Karpas-422 (cell line): ENCODE measurements at regions not wholly inside any gene's neighbourhood (a gene's known extent, or its start where the extent isn't known, plus 50 kb on each side); places are given as distances from the start of the nearest gene placed in this dataset.

ENCODE experiments used
- DNase-seq: peaks from one replicate; pipeline ENCODE4 v3.0.0-alpha.2; 2015
- H2AFZ ChIP-seq: fragments of 200-600 bp; sonication (generic); 2 replicates; pipeline ENCODE4 v1.6.1; 2014; ENCODE audit warnings: antibody characterized with exemption, low read length, mixed read lengths
- H3K27ac ChIP-seq: fragments of 200-600 bp; sonication (generic); 2 replicates; pipeline ENCODE4 v1.5.1; 2014; ENCODE audit warnings: mild to moderate bottlenecking, low read length, moderate library complexity
- H3K27me3 ChIP-seq: fragments of 200-600 bp; sonication (generic); 2 replicates; pipeline ENCODE4 v1.6.1; 2014; ENCODE audit warnings: low read length, mixed read lengths
- H3K36me3 ChIP-seq: fragments of 200-600 bp; sonication (generic); 2 replicates; pipeline ENCODE4 v1.6.1; 2014; ENCODE audit warnings: low read length, mixed read lengths; ENCODE audit not compliant: insufficient read depth
- H3K4me1 ChIP-seq: fragments of 200-600 bp; sonication (generic); 2 replicates; pipeline ENCODE4 v1.6.1; 2014; ENCODE audit warnings: mild to moderate bottlenecking, low read length, mixed read lengths
- H3K4me2 ChIP-seq: fragments of 200-600 bp; sonication (generic); 2 replicates; pipeline ENCODE4 v1.6.1; 2014; ENCODE audit warnings: low read length, low read depth, mild to moderate bottlenecking; ENCODE audit not compliant: poor library complexity, severe bottlenecking
- H3K4me3 ChIP-seq: fragments of 200-600 bp; sonication (generic); 2 replicates; pipeline ENCODE4 v1.5.1; 2014; ENCODE audit warnings: mild to moderate bottlenecking, antibody characterized with exemption, low read length, mixed read lengths
- H3K79me2 ChIP-seq: fragments of 200-600 bp; sonication (generic); 2 replicates; pipeline ENCODE4 v1.6.1; 2014; ENCODE audit warnings: mild to moderate bottlenecking, low read length, mixed read lengths
- H3K9ac ChIP-seq: fragments of 200-600 bp; sonication (generic); 2 replicates; pipeline ENCODE4 v1.6.0; 2014; ENCODE audit warnings: low read length
- H3K9me2 ChIP-seq: fragments of 200-600 bp; sonication (generic), shearing (Covaris generic); replicated peaks from 2 replicates; pipeline ENCODE4 v1.6.0; 2014; ENCODE audit warnings: mild to moderate bottlenecking, low read length, moderate library complexity; ENCODE audit not compliant: insufficient read depth
- H3K9me3 ChIP-seq: fragments of 300-700, 200-600 bp; sonication (generic); 2 replicates; pipeline ENCODE4 v1.6.1; 2014; ENCODE audit warnings: low read length, mixed read lengths
- H4K20me1 ChIP-seq: fragments of 200-600 bp; sonication (generic); 2 replicates; pipeline ENCODE4 v1.6.1; 2014; ENCODE audit warnings: mild to moderate bottlenecking, antibody characterized with exemption, low read length, low read depth; ENCODE audit not compliant: insufficient read depth

DNA sequence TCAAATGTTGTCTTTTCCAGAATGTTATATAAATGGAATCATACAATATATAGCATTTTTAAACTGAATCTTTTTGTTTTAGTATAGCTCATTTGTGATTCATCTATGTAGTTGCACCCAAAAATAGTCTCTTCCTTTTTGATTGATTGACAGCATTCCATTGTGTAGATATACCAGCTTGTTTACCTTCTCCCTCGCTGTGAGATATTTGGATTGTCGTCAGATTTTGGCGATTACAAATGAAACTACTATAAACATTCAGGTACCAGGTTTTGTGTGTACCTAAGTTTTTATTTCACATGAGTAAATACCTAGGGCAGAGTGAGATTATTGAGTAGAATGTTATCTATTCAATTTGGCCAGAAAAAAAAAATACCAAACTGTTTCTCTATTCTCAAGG lies 584.7 kb upstream of the SORCS1 start:
- Histone ChIP-seq H3K36me3 (no peaks in the 10 kb centered on the region), H3K79me2 (no peaks in the 10 kb centered on the region), H3K4me2 (no peak overlapping the region), H4K20me1 (no peaks in the 10 kb centered on the region), H3K4me1 (no peaks in the 10 kb centered on the region), H2AFZ (no peak overlapping the region), H3K4me3 (no peak overlapping the region), H3K9me3 (peaks cover 32% of the 10 kb centered on the region; the same call in 1 of the 2 replicates), H3K9me2 (no peaks in the 10 kb centered on the region), H3K9ac (no peak overlapping the region), H3K27me3 (no peaks in the 10 kb centered on the region), H3K27ac (no peak overlapping the region)
- DNase-seq = no peak

DNA sequence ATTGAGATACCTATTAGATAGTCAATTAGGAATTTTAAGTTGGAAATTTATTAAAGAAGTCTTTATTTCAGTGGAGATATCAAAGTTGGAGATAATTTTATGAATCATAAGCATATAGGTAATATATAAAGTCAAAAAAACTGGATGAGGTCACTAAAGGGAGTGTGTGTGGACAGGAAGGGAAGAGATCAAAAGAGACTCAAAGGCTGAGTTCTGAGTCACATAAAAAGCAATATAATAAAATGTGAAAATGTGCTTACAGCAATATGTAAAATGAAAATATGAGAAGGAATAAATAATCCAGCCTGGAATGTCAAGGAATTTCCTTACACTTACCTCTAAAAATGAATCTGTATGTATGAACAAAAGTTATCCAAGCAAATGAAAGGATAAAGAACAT lies 583.3 kb upstream of the SORCS1 start:
- Histone ChIP-seq H3K9me3 (peaks cover 34% of the 10 kb centered on the region; the same call in 1 of the 2 replicates), H3K27me3 (no peaks in the 10 kb centered on the region), H3K9me2 (no peaks in the 10 kb centered on the region), H3K4me2 (no peak overlapping the region), H4K20me1 (no peaks in the 10 kb centered on the region), H3K36me3 (no peaks in the 10 kb centered on the region), H2AFZ (no peak overlapping the region), H3K4me1 (no peaks in the 10 kb centered on the region), H3K79me2 (no peaks in the 10 kb centered on the region), H3K4me3 (no peak overlapping the region), H3K27ac (no peak overlapping the region), H3K9ac (no peak overlapping the region)
- DNase-seq = no peak

DNA sequence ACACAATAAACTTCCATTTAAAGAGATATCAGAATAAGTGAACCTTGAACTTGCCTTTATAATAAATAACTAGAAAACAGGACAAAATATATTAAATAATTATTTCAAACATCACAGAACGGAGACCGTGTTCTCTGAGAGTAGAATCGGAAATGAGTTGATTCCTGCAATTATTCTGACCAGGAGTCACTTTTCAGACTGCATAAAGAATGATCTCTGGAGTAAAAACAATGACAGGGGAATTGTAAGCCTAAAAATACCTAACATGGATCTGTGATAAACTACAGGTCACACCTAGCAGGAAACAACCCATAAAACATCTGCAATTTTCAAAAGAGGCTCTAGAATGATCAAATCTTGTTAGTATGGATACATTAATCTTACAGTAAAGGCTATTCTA lies 577.5 kb upstream of the SORCS1 start:
- Histone ChIP-seq H3K9ac (no peak overlapping the region), H3K79me2 (no peaks in the 10 kb centered on the region), H3K27ac (no peak overlapping the region)

DNA sequence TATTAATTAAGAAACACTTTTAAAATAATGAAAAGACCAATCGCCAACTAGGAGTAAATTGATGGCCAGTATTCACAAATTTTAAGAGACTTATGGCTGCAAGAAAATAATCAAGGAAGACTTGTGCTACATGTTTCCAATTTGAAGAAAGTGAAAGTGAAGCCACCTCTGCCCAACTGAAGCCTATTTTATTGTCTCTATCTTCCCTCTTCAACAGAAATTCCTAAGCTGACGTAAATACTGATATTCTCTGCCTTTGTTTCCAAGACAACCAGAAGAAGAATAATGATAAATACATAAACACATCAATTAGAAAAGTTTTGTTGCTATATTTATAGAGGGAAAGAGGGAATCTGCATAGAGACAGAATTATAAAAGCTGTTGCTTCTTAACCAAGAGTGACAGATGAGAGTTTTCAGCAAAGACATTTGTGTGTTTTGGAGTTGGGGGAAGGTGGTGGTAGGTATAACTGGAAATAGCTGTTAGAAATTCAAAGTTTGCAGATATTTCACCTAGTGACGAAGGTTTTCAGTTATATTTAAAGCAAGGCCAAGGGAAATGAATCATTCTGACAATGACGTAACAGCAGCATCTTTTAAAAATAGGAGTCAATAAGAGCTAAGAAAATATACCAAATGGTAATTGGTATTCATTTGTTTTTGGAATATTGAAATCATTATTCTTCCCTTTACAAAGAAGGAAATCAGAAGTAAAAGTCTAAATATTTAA lies 576.6 kb upstream of the SORCS1 start:
- no peak overlapping the region for H2AFZ ChIP-seq
- H4K20me1 ChIP-seq = no peaks in the 10 kb centered on the region
- H3K27ac ChIP-seq = no peak overlapping the region
- H3K27me3 ChIP-seq = no peaks in the 10 kb centered on the region
- H3K4me3 ChIP-seq = no peak overlapping the region
- peaks cover 44% of the 10 kb centered on the region for H3K9me3 ChIP-seq
- no peak overlapping the region for H3K4me2 ChIP-seq
- no peaks in the 10 kb centered on the region for H3K9me2 ChIP-seq
- H3K9ac ChIP-seq = no peak overlapping the region
- no peaks in the 10 kb centered on the region for H3K79me2 ChIP-seq
- H3K36me3 ChIP-seq = no peaks in the 10 kb centered on the region
- no peaks in the 10 kb centered on the region for H3K4me1 ChIP-seq
- no peak for DNase-seq

More for the DNA sequence above, 577.5 kb upstream of the SORCS1 start:
- Histone ChIP-seq H4K20me1 (no peaks in the 10 kb centered on the region), H3K4me2 (no peak overlapping the region), H3K4me1 (no peaks in the 10 kb centered on the region), H3K9me3 (peaks cover 44% of the 10 kb centered on the region), H3K9me2 (no peaks in the 10 kb centered on the region), H3K4me3 (no peak overlapping the region), H3K36me3 (no peaks in the 10 kb centered on the region), H2AFZ (no peak overlapping the region), H3K27me3 (no peaks in the 10 kb centered on the region)
- no peak for DNase-seq

DNA sequence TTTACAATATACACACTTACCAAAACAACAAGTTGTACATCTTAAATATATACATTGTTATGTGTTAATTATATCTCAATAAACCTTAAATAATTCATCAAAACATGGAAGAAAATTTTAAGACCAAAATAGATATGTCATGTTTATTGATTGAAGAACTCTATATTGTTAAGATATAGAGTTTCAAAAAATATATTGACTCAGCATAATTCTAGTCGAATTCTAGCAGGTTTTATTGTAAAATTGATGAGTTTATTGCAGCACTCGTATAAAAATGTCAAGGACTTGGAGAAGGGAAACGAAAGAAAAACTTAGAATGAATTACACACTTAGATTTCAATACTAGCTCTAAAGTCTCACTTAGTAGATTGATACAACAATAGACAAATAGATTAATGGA lies 575.4 kb upstream of the SORCS1 start:
- no peak overlapping the region for H3K4me3 ChIP-seq
- no peak overlapping the region for H3K4me2 ChIP-seq
- DNase-seq = no peak
- no peaks in the 10 kb centered on the region for H3K4me1 ChIP-seq
- no peaks in the 10 kb centered on the region for H3K9me2 ChIP-seq
- H3K27me3 ChIP-seq = no peaks in the 10 kb centered on the region
- H3K79me2 ChIP-seq = no peaks in the 10 kb centered on the region
- H2AFZ ChIP-seq = no peak overlapping the region
- no peak overlapping the region for H3K27ac ChIP-seq
- no peaks in the 10 kb centered on the region for H3K36me3 ChIP-seq
- H4K20me1 ChIP-seq = no peaks in the 10 kb centered on the region
- no peak overlapping the region for H3K9ac ChIP-seq
- H3K9me3 ChIP-seq = peaks cover 44% of the 10 kb centered on the region

DNA sequence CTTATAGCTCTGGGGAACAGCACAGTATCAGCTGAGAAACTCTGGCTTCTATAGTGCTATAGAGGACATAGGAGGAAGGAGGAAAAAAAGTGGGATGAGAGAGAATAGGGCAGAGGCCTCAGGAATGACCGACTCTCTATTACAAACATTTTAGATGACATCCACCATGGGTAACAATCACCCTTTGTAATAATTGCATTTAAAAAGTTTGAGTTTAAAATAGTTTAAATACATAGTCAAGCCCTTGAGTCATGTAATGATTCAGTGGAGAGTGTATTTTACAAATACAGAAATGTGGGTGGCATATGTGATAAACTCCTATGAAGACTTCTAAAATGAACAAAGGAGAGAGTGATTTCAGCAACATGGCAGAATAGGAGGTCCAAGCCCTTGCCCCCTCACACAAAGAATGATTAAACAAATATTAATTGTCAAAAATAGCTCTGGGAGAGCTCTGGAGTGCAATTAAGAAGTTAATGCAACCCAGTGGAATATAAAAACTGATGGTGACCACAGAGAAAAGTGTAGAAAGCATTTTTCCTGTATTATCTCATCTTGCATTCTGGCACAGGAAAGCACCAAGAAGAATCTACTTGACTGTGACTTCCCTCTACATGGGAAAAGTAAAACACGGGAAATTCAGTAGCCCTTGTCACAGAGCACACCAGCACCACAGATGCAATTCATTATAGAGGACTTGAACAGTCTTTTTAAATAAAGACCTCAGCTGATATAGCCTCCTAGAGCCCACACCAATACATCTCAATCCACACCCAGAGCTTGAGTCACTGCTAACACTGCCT lies 569.0 kb upstream of the SORCS1 start:
- H3K27me3 ChIP-seq = no peaks in the 10 kb centered on the region
- no peaks in the 10 kb centered on the region for H3K4me1 ChIP-seq
- H2AFZ ChIP-seq = no peak overlapping the region
- H3K79me2 ChIP-seq = no peaks in the 10 kb centered on the region
- H3K36me3 ChIP-seq = no peaks in the 10 kb centered on the region
- H3K4me3 ChIP-seq = no peak overlapping the region
- H3K9me3 ChIP-seq = peaks cover 46% of the 10 kb centered on the region
- no peak overlapping the region for H3K27ac ChIP-seq
- no peaks in the 10 kb centered on the region for H3K9me2 ChIP-seq
- no peak for DNase-seq
- no peak overlapping the region for H3K9ac ChIP-seq
- H3K4me2 ChIP-seq = no peak overlapping the region
- no peaks in the 10 kb centered on the region for H4K20me1 ChIP-seq

DNA sequence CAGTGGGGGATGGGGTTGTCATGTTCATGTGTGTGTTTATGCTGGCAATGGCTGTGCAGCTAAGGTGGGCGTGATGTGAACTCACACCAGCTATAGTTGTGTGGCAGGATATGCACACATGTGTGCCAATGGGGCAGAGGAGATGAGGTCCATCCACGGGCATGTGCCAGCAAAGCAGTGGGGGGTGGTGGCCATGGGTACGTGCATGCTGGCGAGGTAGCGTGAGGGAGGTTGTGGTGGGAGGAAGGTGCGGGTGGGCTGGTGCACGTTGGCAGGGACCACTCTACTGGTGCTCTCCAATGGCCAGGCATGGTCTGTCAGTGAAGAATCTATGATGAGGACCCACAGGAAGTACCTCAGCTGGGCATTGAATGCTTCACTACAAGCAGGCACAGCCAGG lies 567.5 kb upstream of the SORCS1 start:
- no peak for DNase-seq
- Histone ChIP-seq H3K9me3 (peaks cover 33% of the 10 kb centered on the region), H3K9me2 (no peaks in the 10 kb centered on the region), H3K4me1 (no peaks in the 10 kb centered on the region), H3K4me2 (no peak overlapping the region), H2AFZ (no peak overlapping the region), H3K9ac (no peak overlapping the region), H3K36me3 (no peaks in the 10 kb centered on the region), H4K20me1 (no peaks in the 10 kb centered on the region), H3K27ac (no peak overlapping the region), H3K27me3 (no peaks in the 10 kb centered on the region), H3K4me3 (no peak overlapping the region), H3K79me2 (no peaks in the 10 kb centered on the region)

DNA sequence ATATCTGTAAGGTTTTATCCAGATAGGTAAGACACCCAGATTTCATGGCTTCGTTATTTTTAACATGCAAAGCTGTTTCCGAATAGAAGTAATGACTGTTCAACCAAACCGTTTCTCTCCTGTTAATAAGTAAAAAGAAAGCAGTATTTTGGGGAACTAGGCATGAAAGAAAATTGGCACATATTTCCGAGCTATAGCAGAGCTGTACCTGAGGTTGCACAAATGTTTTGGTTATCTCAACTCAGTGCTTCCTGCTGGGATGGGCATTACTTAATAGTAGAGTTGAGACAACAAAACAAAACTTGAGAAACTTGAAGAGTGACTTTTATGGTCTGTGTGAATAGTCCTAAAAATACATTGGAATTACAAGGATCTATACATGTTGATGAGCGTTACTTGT lies 564.3 kb upstream of the SORCS1 start:
- DNase-seq = no peak
- Histone ChIP-seq H2AFZ (no peak overlapping the region), H3K79me2 (no peaks in the 10 kb centered on the region), H3K27me3 (no peaks in the 10 kb centered on the region), H3K9me3 (peaks cover 47% of the 10 kb centered on the region), H3K9me2 (no peaks in the 10 kb centered on the region), H4K20me1 (no peaks in the 10 kb centered on the region), H3K36me3 (no peaks in the 10 kb centered on the region), H3K4me1 (no peaks in the 10 kb centered on the region), H3K4me3 (no peak overlapping the region), H3K27ac (no peak overlapping the region), H3K9ac (no peak overlapping the region), H3K4me2 (no peak overlapping the region)
